ENCODE measurements at regions not wholly inside any gene's neighbourhood (a gene's known extent, or its start where the extent isn't known, plus 50 kb on each side); places are given as distances from the start of the nearest gene placed in this dataset.

DNA sequence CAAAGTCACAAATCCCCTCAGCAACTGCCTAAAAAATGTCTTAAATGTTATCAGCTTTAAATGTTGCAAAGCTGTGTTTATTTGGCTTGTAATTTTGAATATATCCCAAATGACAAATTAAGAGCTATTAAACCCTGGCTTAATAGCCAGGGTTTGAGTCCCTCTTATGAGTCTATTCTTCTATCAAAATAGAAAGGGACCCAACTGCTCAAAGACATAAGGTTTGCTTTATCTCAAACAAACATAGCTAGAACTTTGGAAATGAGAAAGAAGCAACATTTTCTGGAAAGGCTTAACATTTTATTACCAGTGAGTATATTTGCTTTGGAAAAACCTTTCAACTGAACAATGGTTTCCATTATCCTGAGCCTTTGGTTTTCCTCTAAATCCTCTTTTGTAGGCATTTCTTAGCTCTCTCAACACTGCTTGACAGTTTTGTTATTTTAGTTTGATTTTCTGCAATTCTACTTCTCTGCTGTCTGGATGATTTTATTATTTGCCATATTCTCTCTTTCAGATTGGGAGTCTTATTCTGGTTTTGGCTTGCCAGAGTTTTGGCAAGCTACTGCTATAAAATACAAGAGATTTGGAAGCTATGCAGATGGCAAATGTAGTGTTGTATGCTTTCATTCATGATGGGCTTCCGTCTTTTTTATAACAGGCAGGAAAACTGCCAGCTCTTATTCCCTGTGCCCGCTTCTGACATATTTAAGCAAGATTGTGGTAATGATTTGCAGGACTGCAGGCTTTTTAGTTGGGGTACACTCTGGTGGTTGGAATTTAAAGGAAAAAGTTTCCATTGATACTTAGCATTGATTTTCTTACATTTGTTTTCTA lies 734.9 kb downstream of the DTWD2 start:
- no peaks in the 10 kb centered on the region for H3K4me1 Mint-ChIP-seq
- CTCF ChIA-PET: no interaction called here
- TF ChIP-seq, protein P1, sequence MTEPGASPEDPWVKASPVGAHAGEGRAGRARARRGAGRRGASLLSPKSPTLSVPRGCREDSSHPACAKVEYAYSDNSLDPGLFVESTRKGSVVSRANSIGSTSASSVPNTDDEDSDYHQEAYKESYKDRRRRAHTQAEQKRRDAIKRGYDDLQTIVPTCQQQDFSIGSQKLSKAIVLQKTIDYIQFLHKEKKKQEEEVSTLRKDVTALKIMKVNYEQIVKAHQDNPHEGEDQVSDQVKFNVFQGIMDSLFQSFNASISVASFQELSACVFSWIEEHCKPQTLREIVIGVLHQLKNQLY (CRISPR knock-in tag; IDR thresholded peaks at IDR 0.05): no peak
- TF ChIP-seq, protein P2, sequence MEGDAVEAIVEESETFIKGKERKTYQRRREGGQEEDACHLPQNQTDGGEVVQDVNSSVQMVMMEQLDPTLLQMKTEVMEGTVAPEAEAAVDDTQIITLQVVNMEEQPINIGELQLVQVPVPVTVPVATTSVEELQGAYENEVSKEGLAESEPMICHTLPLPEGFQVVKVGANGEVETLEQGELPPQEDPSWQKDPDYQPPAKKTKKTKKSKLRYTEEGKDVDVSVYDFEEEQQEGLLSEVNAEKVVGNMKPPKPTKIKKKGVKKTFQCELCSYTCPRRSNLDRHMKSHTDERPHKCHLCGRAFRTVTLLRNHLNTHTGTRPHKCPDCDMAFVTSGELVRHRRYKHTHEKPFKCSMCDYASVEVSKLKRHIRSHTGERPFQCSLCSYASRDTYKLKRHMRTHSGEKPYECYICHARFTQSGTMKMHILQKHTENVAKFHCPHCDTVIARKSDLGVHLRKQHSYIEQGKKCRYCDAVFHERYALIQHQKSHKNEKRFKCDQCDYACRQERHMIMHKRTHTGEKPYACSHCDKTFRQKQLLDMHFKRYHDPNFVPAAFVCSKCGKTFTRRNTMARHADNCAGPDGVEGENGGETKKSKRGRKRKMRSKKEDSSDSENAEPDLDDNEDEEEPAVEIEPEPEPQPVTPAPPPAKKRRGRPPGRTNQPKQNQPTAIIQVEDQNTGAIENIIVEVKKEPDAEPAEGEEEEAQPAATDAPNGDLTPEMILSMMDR (IDR thresholded peaks at IDR 0.05): no peak
- TF ChIP-seq CREM (CRISPR knock-in tag; IDR thresholded peaks at IDR 0.05) (no peak), CBFB (CRISPR knock-in tag; IDR thresholded peaks at IDR 0.05; ENCODE audit: low read depth) (no peak), ZNF232 (CRISPR knock-in tag; IDR thresholded peaks at IDR 0.05) (no peak), FOXJ3 (CRISPR knock-in tag; IDR thresholded peaks at IDR 0.05; ENCODE audit: borderline replicate concordance) (no peak), CREB1 (CRISPR knock-in tag; IDR thresholded peaks at IDR 0.05) (no peak), ELF4 (CRISPR knock-in tag; IDR thresholded peaks at IDR 0.05; ENCODE audit: low read depth) (no peak), NFE2L1 (CRISPR knock-in tag; IDR thresholded peaks at IDR 0.05) (no peak), KAT7 (CRISPR knock-in tag; IDR thresholded peaks at IDR 0.05; ENCODE audit: borderline replicate concordance) (no peak), TP53 (CRISPR knock-in tag; IDR thresholded peaks at IDR 0.05) (no peak), IRF2 (CRISPR knock-in tag; IDR thresholded peaks at IDR 0.05; ENCODE audit: borderline replicate concordance, low read depth) (no peak), JUN (CRISPR knock-in tag; IDR thresholded peaks at IDR 0.05) (no peak)
- TF ChIP-seq, protein P3, sequence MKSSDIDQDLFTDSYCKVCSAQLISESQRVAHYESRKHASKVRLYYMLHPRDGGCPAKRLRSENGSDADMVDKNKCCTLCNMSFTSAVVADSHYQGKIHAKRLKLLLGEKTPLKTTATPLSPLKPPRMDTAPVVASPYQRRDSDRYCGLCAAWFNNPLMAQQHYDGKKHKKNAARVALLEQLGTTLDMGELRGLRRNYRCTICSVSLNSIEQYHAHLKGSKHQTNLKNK (CRISPR knock-in tag; IDR thresholded peaks at IDR 0.05): no peak
- TF ChIP-seq, protein P4, sequence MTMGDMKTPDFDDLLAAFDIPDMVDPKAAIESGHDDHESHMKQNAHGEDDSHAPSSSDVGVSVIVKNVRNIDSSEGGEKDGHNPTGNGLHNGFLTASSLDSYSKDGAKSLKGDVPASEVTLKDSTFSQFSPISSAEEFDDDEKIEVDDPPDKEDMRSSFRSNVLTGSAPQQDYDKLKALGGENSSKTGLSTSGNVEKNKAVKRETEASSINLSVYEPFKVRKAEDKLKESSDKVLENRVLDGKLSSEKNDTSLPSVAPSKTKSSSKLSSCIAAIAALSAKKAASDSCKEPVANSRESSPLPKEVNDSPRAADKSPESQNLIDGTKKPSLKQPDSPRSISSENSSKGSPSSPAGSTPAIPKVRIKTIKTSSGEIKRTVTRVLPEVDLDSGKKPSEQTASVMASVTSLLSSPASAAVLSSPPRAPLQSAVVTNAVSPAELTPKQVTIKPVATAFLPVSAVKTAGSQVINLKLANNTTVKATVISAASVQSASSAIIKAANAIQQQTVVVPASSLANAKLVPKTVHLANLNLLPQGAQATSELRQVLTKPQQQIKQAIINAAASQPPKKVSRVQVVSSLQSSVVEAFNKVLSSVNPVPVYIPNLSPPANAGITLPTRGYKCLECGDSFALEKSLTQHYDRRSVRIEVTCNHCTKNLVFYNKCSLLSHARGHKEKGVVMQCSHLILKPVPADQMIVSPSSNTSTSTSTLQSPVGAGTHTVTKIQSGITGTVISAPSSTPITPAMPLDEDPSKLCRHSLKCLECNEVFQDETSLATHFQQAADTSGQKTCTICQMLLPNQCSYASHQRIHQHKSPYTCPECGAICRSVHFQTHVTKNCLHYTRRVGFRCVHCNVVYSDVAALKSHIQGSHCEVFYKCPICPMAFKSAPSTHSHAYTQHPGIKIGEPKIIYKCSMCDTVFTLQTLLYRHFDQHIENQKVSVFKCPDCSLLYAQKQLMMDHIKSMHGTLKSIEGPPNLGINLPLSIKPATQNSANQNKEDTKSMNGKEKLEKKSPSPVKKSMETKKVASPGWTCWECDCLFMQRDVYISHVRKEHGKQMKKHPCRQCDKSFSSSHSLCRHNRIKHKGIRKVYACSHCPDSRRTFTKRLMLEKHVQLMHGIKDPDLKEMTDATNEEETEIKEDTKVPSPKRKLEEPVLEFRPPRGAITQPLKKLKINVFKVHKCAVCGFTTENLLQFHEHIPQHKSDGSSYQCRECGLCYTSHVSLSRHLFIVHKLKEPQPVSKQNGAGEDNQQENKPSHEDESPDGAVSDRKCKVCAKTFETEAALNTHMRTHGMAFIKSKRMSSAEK (CRISPR knock-in tag; IDR thresholded peaks at IDR 0.05; ENCODE audit: borderline replicate concordance): no peak
- TF ChIP-seq, protein P5, sequence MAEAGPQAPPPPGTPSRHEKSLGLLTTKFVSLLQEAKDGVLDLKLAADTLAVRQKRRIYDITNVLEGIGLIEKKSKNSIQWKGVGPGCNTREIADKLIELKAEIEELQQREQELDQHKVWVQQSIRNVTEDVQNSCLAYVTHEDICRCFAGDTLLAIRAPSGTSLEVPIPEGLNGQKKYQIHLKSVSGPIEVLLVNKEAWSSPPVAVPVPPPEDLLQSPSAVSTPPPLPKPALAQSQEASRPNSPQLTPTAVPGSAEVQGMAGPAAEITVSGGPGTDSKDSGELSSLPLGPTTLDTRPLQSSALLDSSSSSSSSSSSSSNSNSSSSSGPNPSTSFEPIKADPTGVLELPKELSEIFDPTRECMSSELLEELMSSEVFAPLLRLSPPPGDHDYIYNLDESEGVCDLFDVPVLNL (CRISPR knock-in tag; IDR thresholded peaks at IDR 0.05; ENCODE audit: borderline replicate concordance, low read depth): no peak
- TF ChIP-seq, protein P6, sequence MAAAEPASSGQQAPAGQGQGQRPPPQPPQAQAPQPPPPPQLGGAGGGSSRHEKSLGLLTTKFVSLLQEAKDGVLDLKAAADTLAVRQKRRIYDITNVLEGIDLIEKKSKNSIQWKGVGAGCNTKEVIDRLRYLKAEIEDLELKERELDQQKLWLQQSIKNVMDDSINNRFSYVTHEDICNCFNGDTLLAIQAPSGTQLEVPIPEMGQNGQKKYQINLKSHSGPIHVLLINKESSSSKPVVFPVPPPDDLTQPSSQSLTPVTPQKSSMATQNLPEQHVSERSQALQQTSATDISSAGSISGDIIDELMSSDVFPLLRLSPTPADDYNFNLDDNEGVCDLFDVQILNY (CRISPR knock-in tag; IDR thresholded peaks at IDR 0.05): no peak
- TF ChIP-seq, protein P7, sequence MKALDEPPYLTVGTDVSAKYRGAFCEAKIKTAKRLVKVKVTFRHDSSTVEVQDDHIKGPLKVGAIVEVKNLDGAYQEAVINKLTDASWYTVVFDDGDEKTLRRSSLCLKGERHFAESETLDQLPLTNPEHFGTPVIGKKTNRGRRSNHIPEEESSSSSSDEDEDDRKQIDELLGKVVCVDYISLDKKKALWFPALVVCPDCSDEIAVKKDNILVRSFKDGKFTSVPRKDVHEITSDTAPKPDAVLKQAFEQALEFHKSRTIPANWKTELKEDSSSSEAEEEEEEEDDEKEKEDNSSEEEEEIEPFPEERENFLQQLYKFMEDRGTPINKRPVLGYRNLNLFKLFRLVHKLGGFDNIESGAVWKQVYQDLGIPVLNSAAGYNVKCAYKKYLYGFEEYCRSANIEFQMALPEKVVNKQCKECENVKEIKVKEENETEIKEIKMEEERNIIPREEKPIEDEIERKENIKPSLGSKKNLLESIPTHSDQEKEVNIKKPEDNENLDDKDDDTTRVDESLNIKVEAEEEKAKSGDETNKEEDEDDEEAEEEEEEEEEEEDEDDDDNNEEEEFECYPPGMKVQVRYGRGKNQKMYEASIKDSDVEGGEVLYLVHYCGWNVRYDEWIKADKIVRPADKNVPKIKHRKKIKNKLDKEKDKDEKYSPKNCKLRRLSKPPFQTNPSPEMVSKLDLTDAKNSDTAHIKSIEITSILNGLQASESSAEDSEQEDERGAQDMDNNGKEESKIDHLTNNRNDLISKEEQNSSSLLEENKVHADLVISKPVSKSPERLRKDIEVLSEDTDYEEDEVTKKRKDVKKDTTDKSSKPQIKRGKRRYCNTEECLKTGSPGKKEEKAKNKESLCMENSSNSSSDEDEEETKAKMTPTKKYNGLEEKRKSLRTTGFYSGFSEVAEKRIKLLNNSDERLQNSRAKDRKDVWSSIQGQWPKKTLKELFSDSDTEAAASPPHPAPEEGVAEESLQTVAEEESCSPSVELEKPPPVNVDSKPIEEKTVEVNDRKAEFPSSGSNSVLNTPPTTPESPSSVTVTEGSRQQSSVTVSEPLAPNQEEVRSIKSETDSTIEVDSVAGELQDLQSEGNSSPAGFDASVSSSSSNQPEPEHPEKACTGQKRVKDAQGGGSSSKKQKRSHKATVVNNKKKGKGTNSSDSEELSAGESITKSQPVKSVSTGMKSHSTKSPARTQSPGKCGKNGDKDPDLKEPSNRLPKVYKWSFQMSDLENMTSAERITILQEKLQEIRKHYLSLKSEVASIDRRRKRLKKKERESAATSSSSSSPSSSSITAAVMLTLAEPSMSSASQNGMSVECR (CRISPR knock-in tag; IDR thresholded peaks at IDR 0.05; ENCODE audit: borderline replicate concordance): no peak
- TF ChIP-seq, protein P8, sequence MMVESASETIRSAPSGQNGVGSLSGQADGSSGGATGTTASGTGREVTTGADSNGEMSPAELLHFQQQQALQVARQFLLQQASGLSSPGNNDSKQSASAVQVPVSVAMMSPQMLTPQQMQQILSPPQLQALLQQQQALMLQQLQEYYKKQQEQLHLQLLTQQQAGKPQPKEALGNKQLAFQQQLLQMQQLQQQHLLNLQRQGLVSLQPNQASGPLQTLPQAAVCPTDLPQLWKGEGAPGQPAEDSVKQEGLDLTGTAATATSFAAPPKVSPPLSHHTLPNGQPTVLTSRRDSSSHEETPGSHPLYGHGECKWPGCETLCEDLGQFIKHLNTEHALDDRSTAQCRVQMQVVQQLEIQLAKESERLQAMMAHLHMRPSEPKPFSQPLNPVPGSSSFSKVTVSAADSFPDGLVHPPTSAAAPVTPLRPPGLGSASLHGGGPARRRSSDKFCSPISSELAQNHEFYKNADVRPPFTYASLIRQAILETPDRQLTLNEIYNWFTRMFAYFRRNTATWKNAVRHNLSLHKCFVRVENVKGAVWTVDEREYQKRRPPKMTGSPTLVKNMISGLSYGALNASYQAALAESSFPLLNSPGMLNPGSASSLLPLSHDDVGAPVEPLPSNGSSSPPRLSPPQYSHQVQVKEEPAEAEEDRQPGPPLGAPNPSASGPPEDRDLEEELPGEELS (CRISPR knock-in tag; IDR thresholded peaks at IDR 0.05): no peak

More for the DNA sequence above, 734.9 kb downstream of the DTWD2 start:
- no peak overlapping the region for H3K27ac Mint-ChIP-seq
- DNase-seq (ENCODE audit: low spot score) (no peak), ATAC-seq (no peak)
- POLR2A ChIA-PET: interaction anchor here (0.5 kb wide), 1 partner anchor 66 kb away, joined by 7 read pairs; no protein-coding TSS in a partner anchor
- H3K27me3 Mint-ChIP-seq (ENCODE audit: low read depth): no peaks in the 10 kb centered on the region
- H3K9me3 Mint-ChIP-seq: peaks cover 31% of the 10 kb centered on the region
- no peak overlapping the region for H3K4me3 Mint-ChIP-seq
- peaks cover 15% of the 10 kb centered on the region for H3K36me3 Mint-ChIP-seq
